Loucy (cell line): ENCODE measurements at regions not wholly inside any gene's neighbourhood (a gene's known extent, or its start where the extent isn't known, plus 50 kb on each side); places are given as distances from the start of the nearest gene placed in this dataset.

Experiments used
- EZH2phosphoT487 ChIP-seq: fragments of 200-600 bp; IDR thresholded peaks from 2 replicates; pipeline ENCODE4 v1.6.1; 2018; ENCODE audit warnings: antibody characterized with exemption, mild to moderate bottlenecking, moderate library complexity, borderline replicate concordance
- TF ChIP-seq, protein P1 (sequence below): fragments of 200-600 bp; sonication (generic); conservative IDR thresholded peaks from 2 replicates; pipeline ENCODE4 v1.5.1; 2014; ENCODE audit warnings: mild to moderate bottlenecking, antibody characterized with exemption, low read length

GRCh38 chr6:11931296-11932035 lies 80.6 kb upstream of the HIVEP1 start:
- TF ChIP-seq, protein P1, sequence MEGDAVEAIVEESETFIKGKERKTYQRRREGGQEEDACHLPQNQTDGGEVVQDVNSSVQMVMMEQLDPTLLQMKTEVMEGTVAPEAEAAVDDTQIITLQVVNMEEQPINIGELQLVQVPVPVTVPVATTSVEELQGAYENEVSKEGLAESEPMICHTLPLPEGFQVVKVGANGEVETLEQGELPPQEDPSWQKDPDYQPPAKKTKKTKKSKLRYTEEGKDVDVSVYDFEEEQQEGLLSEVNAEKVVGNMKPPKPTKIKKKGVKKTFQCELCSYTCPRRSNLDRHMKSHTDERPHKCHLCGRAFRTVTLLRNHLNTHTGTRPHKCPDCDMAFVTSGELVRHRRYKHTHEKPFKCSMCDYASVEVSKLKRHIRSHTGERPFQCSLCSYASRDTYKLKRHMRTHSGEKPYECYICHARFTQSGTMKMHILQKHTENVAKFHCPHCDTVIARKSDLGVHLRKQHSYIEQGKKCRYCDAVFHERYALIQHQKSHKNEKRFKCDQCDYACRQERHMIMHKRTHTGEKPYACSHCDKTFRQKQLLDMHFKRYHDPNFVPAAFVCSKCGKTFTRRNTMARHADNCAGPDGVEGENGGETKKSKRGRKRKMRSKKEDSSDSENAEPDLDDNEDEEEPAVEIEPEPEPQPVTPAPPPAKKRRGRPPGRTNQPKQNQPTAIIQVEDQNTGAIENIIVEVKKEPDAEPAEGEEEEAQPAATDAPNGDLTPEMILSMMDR = no peak
- TF ChIP-seq EZH2phosphoT487 = no peak
